ENCODE measurements at regions not wholly inside any gene's neighbourhood (a gene's known extent, or its start where the extent isn't known, plus 50 kb on each side); places are given as distances from the start of the nearest gene placed in this dataset.
A peak's percentile ranks its signal among the peaks of the same experiment; 100 is the strongest.

GRCh38 chr13:61727767-61728166 lies 312.1 kb upstream of the PCDH20 start:
- ATAC-seq: no peak
- TF ChIP-seq ISL1 (CRISPR knock-in tag; IDR thresholded peaks at IDR 0.05) (peak; percentile 59), TCF4 (CRISPR knock-in tag; IDR thresholded peaks at IDR 0.05; ENCODE audit: borderline replicate concordance) (no peak)

GRCh38 chr13:61725806-61726205 lies 310.2 kb upstream of the PCDH20 start:
- TF ChIP-seq PATZ1 (CRISPR knock-in tag; IDR thresholded peaks at IDR 0.05; ENCODE audit: borderline replicate concordance) (no peak), ZC3H10 (CRISPR knock-in tag; IDR thresholded peaks at IDR 0.05) (no peak), CSRNP3 (CRISPR knock-in tag; IDR thresholded peaks at IDR 0.05) (no peak), CREB5 (CRISPR knock-in tag; IDR thresholded peaks at IDR 0.05; ENCODE audit: low read depth) (no peak), ZFP3 (CRISPR knock-in tag; IDR thresholded peaks at IDR 0.05) (no peak), ZNF565 (CRISPR knock-in tag; conservative IDR thresholded peaks at IDR 0.05; ENCODE audit: low read depth) (no peak), TOX (CRISPR knock-in tag; IDR thresholded peaks at IDR 0.05; ENCODE audit: borderline replicate concordance) (no peak), ISL1 (CRISPR knock-in tag; IDR thresholded peaks at IDR 0.05) (no peak), ZFP30 (CRISPR knock-in tag; IDR thresholded peaks at IDR 0.05) (no peak), RARB (CRISPR knock-in tag; IDR thresholded peaks at IDR 0.05) (no peak), TSHZ2 (CRISPR knock-in tag; IDR thresholded peaks at IDR 0.05) (no peak), CSDC2 (CRISPR knock-in tag; IDR thresholded peaks at IDR 0.05) (no peak), ARNTL (CRISPR knock-in tag; IDR thresholded peaks at IDR 0.05; ENCODE audit: borderline replicate concordance, low read depth) (no peak)
- no peak for ATAC-seq

GRCh38 chr13:61722119-61722518 lies 306.5 kb upstream of the PCDH20 start:
- no peak for ATAC-seq
- no peak for TF ChIP-seq PATZ1 (CRISPR knock-in tag; IDR thresholded peaks at IDR 0.05; ENCODE audit: borderline replicate concordance)

GRCh38 chr13:61712621-61713020 lies 297.0 kb upstream of the PCDH20 start:
- ATAC-seq: no peak
- TF ChIP-seq PPARA (CRISPR knock-in tag; IDR thresholded peaks at IDR 0.05; ENCODE audit: borderline replicate concordance) (no peak), ZNF8 (CRISPR knock-in tag; IDR thresholded peaks at IDR 0.05) (no peak), SNAI2 (CRISPR knock-in tag; IDR thresholded peaks at IDR 0.05) (no peak), GLIS3 (CRISPR knock-in tag; IDR thresholded peaks at IDR 0.05) (no peak), CREB5 (CRISPR knock-in tag; IDR thresholded peaks at IDR 0.05; ENCODE audit: low read depth) (no peak), ZNF565 (CRISPR knock-in tag; conservative IDR thresholded peaks at IDR 0.05; ENCODE audit: low read depth) (no peak), OSR1 (CRISPR knock-in tag; IDR thresholded peaks at IDR 0.05) (no peak), RARB (CRISPR knock-in tag; IDR thresholded peaks at IDR 0.05) (no peak), ESRRG (CRISPR knock-in tag; IDR thresholded peaks at IDR 0.05) (no peak), POU6F1 (CRISPR knock-in tag; IDR thresholded peaks at IDR 0.05; ENCODE audit: borderline replicate concordance, low read depth) (no peak), BACH2 (CRISPR knock-in tag; IDR thresholded peaks at IDR 0.05; ENCODE audit: borderline replicate concordance) (no peak), ARNTL (CRISPR knock-in tag; IDR thresholded peaks at IDR 0.05; ENCODE audit: borderline replicate concordance, low read depth) (no peak), ZNF70 (CRISPR knock-in tag; IDR thresholded peaks at IDR 0.05) (no peak), CSRNP3 (CRISPR knock-in tag; IDR thresholded peaks at IDR 0.05) (no peak), TCF4 (CRISPR knock-in tag; IDR thresholded peaks at IDR 0.05; ENCODE audit: borderline replicate concordance) (no peak), ZC3H10 (CRISPR knock-in tag; IDR thresholded peaks at IDR 0.05) (no peak), TOX (CRISPR knock-in tag; IDR thresholded peaks at IDR 0.05; ENCODE audit: borderline replicate concordance) (no peak)
